Esophagus squamous epithelium (tissue), 4 donors: ENCODE measurements at regions not wholly inside any gene's neighbourhood (a gene's known extent, or its start where the extent isn't known, plus 50 kb on each side); places are given as distances from the start of the nearest gene placed in this dataset.

Source experiments
- POLR2A ChIP-seq, 4 donors: fragments of 450-650 bp; IDR thresholded peaks; one replicate each; pipeline ENCODE4 v1.6.1; 2017; ENCODE audit warnings: antibody characterized with exemption in 4 of 4, mild to moderate bottlenecking in 4 of 4, moderate library complexity in 3 of 4
- TF ChIP-seq, protein P1 (sequence below), 6 experiments: fragments of 450-650 bp in 4 of 6; fragments of 200-600 bp in 2 of 6; sonication (generic) in 2 of 6; IDR thresholded peaks; one replicate each; pipeline ENCODE4 v1.5.1; 2016 to 2019; ENCODE audit warnings: antibody characterized with exemption in 6 of 6, mild to moderate bottlenecking in 4 of 6, moderate library complexity in 4 of 6

GRCh38 chr16:86997058-86997457 lies 320.1 kb downstream of the C16orf95 start:
- TF ChIP-seq, protein P1, sequence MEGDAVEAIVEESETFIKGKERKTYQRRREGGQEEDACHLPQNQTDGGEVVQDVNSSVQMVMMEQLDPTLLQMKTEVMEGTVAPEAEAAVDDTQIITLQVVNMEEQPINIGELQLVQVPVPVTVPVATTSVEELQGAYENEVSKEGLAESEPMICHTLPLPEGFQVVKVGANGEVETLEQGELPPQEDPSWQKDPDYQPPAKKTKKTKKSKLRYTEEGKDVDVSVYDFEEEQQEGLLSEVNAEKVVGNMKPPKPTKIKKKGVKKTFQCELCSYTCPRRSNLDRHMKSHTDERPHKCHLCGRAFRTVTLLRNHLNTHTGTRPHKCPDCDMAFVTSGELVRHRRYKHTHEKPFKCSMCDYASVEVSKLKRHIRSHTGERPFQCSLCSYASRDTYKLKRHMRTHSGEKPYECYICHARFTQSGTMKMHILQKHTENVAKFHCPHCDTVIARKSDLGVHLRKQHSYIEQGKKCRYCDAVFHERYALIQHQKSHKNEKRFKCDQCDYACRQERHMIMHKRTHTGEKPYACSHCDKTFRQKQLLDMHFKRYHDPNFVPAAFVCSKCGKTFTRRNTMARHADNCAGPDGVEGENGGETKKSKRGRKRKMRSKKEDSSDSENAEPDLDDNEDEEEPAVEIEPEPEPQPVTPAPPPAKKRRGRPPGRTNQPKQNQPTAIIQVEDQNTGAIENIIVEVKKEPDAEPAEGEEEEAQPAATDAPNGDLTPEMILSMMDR (IDR thresholded peaks at IDR 0.05), result no peak
- no peak for TF ChIP-seq POLR2A (IDR thresholded peaks at IDR 0.05)
